CD4-positive, alpha-beta T cell (primary cell): ENCODE measurements at regions not wholly inside any gene's neighbourhood (a gene's known extent, or its start where the extent isn't known, plus 50 kb on each side); places are given as distances from the start of the nearest gene placed in this dataset.

Source experiments
- ATAC-seq: fragments of 200-7000 bp; cut with Tn5 transposase; one replicate; pipeline ENCODE4 v1.10.0; 2022; ENCODE audit warnings: mild to moderate bottlenecking; ENCODE audit not compliant: poor library complexity
- CTCF ChIA-PET: fragments of 350-600 bp; sonication (Branson Sonifier 250); formaldehyde crosslinking; loops from one replicate; lab custom pipeline; 2021; ENCODE audit warnings: antibody characterized with exemption, inconsistent platforms; lab: Charles Lee
- POLR2A ChIA-PET: fragments of 350-600 bp; sonication (Branson Sonifier 250); formaldehyde crosslinking; loops from one replicate; lab custom pipeline; 2021; ENCODE audit warnings: antibody characterized with exemption, inconsistent platforms; lab: Charles Lee
- DNase-seq, 14 experiments: peaks; one replicate each; pipeline ENCODE4 v3.0.0-alpha.2; 2013 to 2020; ENCODE audit warnings: mixed read lengths in 2 of 14
- H3K27ac ChIP-seq, 2 donors: one replicate each; pipeline versions ENCODE4 v1.5.1 to v1.7.0; 2013; ENCODE audit warnings: low read length in 2 of 2, low read depth in 1 of 2, mild to moderate bottlenecking in 1 of 2
- H3K27me3 ChIP-seq, 2 experiments: 1 replicate in 1 of 2; 2 replicates in 1 of 2; pipeline versions ENCODE4 v1.6.1 to v1.7.0; 2013; ENCODE audit warnings: low read length in 2 of 2, control low read depth in 1 of 2, mild to moderate bottlenecking in 1 of 2, moderate library complexity in 1 of 2; ENCODE audit not compliant: insufficient read depth in 2 of 2, control insufficient read depth in 1 of 2
- H3K36me3 ChIP-seq: one replicate; pipeline ENCODE4 v1.6.1; 2013; ENCODE audit warnings: low read length, control low read depth; ENCODE audit not compliant: insufficient read depth
- H3K4me1 ChIP-seq: one replicate; pipeline ENCODE4 v1.6.1; 2013; ENCODE audit warnings: low read length, control low read depth; ENCODE audit not compliant: insufficient read depth
- H3K4me3 ChIP-seq: one replicate; pipeline ENCODE4 v1.5.1; 2013; ENCODE audit warnings: mild to moderate bottlenecking, low read length, moderate library complexity
- H3K9me3 ChIP-seq, 2 experiments: 1 replicate in 1 of 2; 2 replicates in 1 of 2; pipeline versions ENCODE4 v1.6.1 to v1.7.0; 2013; ENCODE audit warnings: low read length in 2 of 2, mild to moderate bottlenecking in 2 of 2, control low read depth in 1 of 2, moderate library complexity in 1 of 2; ENCODE audit not compliant: control insufficient read depth in 1 of 2, insufficient read depth in 1 of 2
- H3K27ac Mint-ChIP-seq: one replicate; pipeline ENCODE4 v1.8.0; 2020; ENCODE audit warnings: mixed read lengths
- H3K27me3 Mint-ChIP-seq: one replicate; pipeline ENCODE4 v1.8.0; 2021; ENCODE audit warnings: mixed read lengths
- H3K36me3 Mint-ChIP-seq: one replicate; pipeline ENCODE4 v1.8.0; 2021; ENCODE audit warnings: low read depth, mixed read lengths
- H3K4me1 Mint-ChIP-seq: one replicate; pipeline ENCODE4 v1.8.0; 2021; ENCODE audit warnings: low read depth, mixed read lengths
- H3K4me3 Mint-ChIP-seq: one replicate; pipeline ENCODE4 v1.8.0; 2020; ENCODE audit warnings: mild to moderate bottlenecking, mixed read lengths
- H3K9me3 Mint-ChIP-seq: one replicate; pipeline ENCODE4 v1.8.0; 2020; ENCODE audit warnings: mixed read lengths
- intact Hi-C, 2 experiments: fragments of 100-400 bp; cut with DNase I in 1 of 2; cut with micrococcal nuclease in 1 of 2; formaldehyde crosslinking; loops; one replicate each; pipeline versions ENCODE4 v1.15.1 to v1.9.0; 2023 to 2025; cut with DNase I, micrococcal nuclease
- TF ChIP-seq, protein P1 (sequence below): fragments of 200-600 bp; IDR thresholded peaks from one replicate; pipeline ENCODE4 v1.8.0; 2022; ENCODE audit warnings: antibody characterized with exemption, mild to moderate bottlenecking

DNA sequence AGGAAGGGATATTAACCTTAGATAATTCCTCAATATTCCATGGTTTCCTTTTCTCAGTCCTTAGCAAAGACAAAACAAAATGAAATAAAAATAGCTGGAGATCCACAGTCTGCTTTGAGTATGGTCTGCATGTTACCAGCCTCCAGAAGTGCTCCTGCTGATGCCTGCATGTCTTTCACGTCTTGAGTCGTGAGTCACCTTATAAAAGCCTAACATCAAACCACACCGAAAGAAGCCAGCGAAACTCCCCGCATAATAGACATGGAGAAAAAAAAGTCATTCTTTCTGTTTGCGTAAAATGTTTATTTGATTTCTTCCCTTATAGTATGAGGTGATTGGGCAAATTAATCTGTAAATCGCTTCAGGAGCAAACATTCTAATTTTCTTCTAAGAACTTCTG lies 380.5 kb downstream of the SLCO4C1 start:
- POLR2A ChIA-PET: no interaction called here
- Mint-ChIP-seq H3K4me1 (no peaks in the 10 kb centered on the region), H3K36me3 (no peaks in the 10 kb centered on the region), H3K27ac (no peak overlapping the region), H3K27me3 (no peaks in the 10 kb centered on the region), H3K4me3 (no peak overlapping the region), H3K9me3 (peaks cover 6% of the 10 kb centered on the region)
- DNase-seq: no peak
- TF ChIP-seq, protein P1, sequence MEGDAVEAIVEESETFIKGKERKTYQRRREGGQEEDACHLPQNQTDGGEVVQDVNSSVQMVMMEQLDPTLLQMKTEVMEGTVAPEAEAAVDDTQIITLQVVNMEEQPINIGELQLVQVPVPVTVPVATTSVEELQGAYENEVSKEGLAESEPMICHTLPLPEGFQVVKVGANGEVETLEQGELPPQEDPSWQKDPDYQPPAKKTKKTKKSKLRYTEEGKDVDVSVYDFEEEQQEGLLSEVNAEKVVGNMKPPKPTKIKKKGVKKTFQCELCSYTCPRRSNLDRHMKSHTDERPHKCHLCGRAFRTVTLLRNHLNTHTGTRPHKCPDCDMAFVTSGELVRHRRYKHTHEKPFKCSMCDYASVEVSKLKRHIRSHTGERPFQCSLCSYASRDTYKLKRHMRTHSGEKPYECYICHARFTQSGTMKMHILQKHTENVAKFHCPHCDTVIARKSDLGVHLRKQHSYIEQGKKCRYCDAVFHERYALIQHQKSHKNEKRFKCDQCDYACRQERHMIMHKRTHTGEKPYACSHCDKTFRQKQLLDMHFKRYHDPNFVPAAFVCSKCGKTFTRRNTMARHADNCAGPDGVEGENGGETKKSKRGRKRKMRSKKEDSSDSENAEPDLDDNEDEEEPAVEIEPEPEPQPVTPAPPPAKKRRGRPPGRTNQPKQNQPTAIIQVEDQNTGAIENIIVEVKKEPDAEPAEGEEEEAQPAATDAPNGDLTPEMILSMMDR: no peak
- Histone ChIP-seq H3K36me3 (no peaks in the 10 kb centered on the region), H3K27ac (no peak overlapping the region), H3K27me3 (no peaks in the 10 kb centered on the region), H3K4me3 (no peak overlapping the region), H3K9me3 (peaks cover 0 to 8% of the 10 kb centered on the region in 2 experiments), H3K4me1 (no peaks in the 10 kb centered on the region)
- CTCF ChIA-PET: no interaction called here
- intact Hi-C loops: no loop called here
- ATAC-seq: no peak

DNA sequence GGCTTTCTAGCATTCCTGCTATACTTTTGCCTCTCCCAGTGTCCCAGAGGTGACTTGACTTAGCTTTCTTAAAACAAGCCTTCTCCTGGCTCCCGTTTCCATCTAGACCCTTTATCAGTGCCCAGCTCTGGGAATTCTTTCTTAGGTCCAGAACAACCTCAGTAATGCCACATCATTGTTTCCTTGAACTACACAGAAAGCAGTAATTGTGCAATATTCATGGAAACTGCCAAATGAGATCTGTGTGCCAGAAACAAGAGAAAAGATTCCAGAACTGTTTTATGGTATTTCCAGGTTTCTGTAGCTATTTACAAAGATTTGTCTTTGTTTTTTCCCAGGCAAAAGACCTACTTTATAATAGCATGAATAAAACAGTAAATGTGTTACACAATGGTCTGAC lies 391.3 kb downstream of the SLCO4C1 start:
- DNase-seq: no peak
- no peak overlapping the region for H3K27ac Mint-ChIP-seq
- H3K4me1 ChIP-seq: no peaks in the 10 kb centered on the region
- H3K4me1 Mint-ChIP-seq: no peaks in the 10 kb centered on the region
- no peaks in the 10 kb centered on the region for H3K9me3 ChIP-seq
- no peaks in the 10 kb centered on the region for H3K36me3 Mint-ChIP-seq
- ChIA-PET POLR2A (no interaction called here), CTCF (no interaction called here)
- intact Hi-C loops: no loop called here
- no peaks in the 10 kb centered on the region for H3K27me3 Mint-ChIP-seq
- no peak overlapping the region for H3K4me3 ChIP-seq
- no peak overlapping the region for H3K4me3 Mint-ChIP-seq
- no peak overlapping the region for H3K27ac ChIP-seq
- no peaks in the 10 kb centered on the region for H3K27me3 ChIP-seq
- H3K36me3 ChIP-seq: no peaks in the 10 kb centered on the region
- TF ChIP-seq, protein P1: no peak
- no peak for ATAC-seq
- peaks cover 2% of the 10 kb centered on the region for H3K9me3 Mint-ChIP-seq

DNA sequence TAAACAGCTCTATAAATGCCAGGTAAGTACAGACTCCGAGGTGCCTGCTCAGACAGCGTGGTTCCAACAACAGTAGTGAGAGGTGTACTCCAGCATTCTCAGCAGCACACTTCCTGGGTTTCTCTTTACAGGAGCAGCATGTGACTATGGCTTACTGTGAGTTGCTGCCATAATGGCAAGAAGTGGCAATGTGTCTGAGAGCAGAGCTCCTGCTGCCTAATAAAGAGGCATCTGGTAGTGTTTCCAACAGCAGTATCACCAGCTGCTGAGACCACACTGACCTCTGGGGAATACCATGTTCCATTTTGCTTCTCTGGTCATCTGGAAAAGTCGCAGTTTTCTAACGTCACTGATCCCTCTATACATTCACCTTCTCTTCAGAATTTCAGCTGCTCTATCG lies 398.2 kb downstream of the SLCO4C1 start:
- intact Hi-C loops: no loop called here
- Mint-ChIP-seq H3K4me1 (no peaks in the 10 kb centered on the region), H3K27ac (no peak overlapping the region), H3K4me3 (no peak overlapping the region), H3K27me3 (no peaks in the 10 kb centered on the region), H3K9me3 (no peaks in the 10 kb centered on the region), H3K36me3 (no peaks in the 10 kb centered on the region)
- POLR2A ChIA-PET: no interaction called here
- ATAC-seq (no peak), DNase-seq (no peak)
- Histone ChIP-seq H3K4me1 (no peaks in the 10 kb centered on the region), H3K27me3 (no peaks in the 10 kb centered on the region), H3K9me3 (no peaks in the 10 kb centered on the region), H3K36me3 (no peaks in the 10 kb centered on the region), H3K27ac (no peak overlapping the region), H3K4me3 (no peak overlapping the region)
- TF ChIP-seq, protein P1: no peak
- CTCF ChIA-PET: no interaction called here
